ENCODE measurements at regions not wholly inside any gene's neighbourhood (a gene's known extent, or its start where the extent isn't known, plus 50 kb on each side); places are given as distances from the start of the nearest gene placed in this dataset.

- no peak for TF ChIP-seq POLR2A (IDR thresholded peaks at IDR 0.05; ENCODE audit: low read depth, low read length)
- FAIRE-seq (no peak), DNase-seq (ENCODE audit: insufficient read length, low spot score) (no peak)
These were observed 176.3 kb upstream of the BMPER start for GRCh38 chr7:33728873-33729551.

GRCh38 chr7:33729726-33730125 is 175.6 kb upstream of the BMPER start:
- no peak for FAIRE-seq
- DNase-seq (ENCODE audit: insufficient read length, low spot score), result no peak
- TF ChIP-seq POLR2A (IDR thresholded peaks at IDR 0.05; ENCODE audit: low read depth, low read length), result no peak

GRCh38 chr7:33730958-33731357 is 174.4 kb upstream of the BMPER start:
- FAIRE-seq (no peak), DNase-seq (ENCODE audit: insufficient read length, low spot score) (no peak)
- no peak for TF ChIP-seq POLR2A (IDR thresholded peaks at IDR 0.05; ENCODE audit: low read depth, low read length)

GRCh38 chr7:33731912-33732311 is 173.4 kb upstream of the BMPER start:
- FAIRE-seq (no peak), DNase-seq (ENCODE audit: insufficient read length, low spot score) (no peak)
- TF ChIP-seq POLR2A (IDR thresholded peaks at IDR 0.05; ENCODE audit: low read depth, low read length), result no peak

GRCh38 chr7:33732462-33732861 is 172.9 kb upstream of the BMPER start:
- TF ChIP-seq POLR2A (IDR thresholded peaks at IDR 0.05; ENCODE audit: low read depth, low read length), result no peak

GRCh38 chr7:33733870-33734650 is 171.3 kb upstream of the BMPER start:
- no peak for TF ChIP-seq POLR2A (IDR thresholded peaks at IDR 0.05; ENCODE audit: low read depth, low read length)
- FAIRE-seq (no peak), DNase-seq (ENCODE audit: insufficient read length, low spot score) (no peak)

More at GRCh38 chr7:33732462-33732861, 172.9 kb upstream of the BMPER start:
- FAIRE-seq (no peak), DNase-seq (ENCODE audit: insufficient read length, low spot score) (no peak)

GRCh38 chr7:33735403-33735802 is 169.9 kb upstream of the BMPER start:
- DNase-seq (ENCODE audit: insufficient read length, low spot score), result no peak
- no peak for FAIRE-seq

GRCh38 chr7:33736521-33737221 is 168.7 kb upstream of the BMPER start:
- no peak for DNase-seq (ENCODE audit: insufficient read length, low spot score)
- no peak for FAIRE-seq
- TF ChIP-seq POLR2A (IDR thresholded peaks at IDR 0.05; ENCODE audit: low read depth, low read length), result no peak

More at GRCh38 chr7:33735403-33735802, 169.9 kb upstream of the BMPER start:
- no peak for TF ChIP-seq POLR2A (IDR thresholded peaks at IDR 0.05; ENCODE audit: low read depth, low read length)

GRCh38 chr7:33738260-33738935 is 166.9 kb upstream of the BMPER start:
- DNase-seq (ENCODE audit: insufficient read length, low spot score) (no peak), FAIRE-seq (no peak)

GRCh38 chr7:33739286-33739685 is 166.1 kb upstream of the BMPER start:
- TF ChIP-seq POLR2A (IDR thresholded peaks at IDR 0.05; ENCODE audit: low read depth, low read length), result no peak
- DNase-seq (ENCODE audit: insufficient read length, low spot score) (no peak), FAIRE-seq (no peak)

More at GRCh38 chr7:33738260-33738935, 166.9 kb upstream of the BMPER start:
- TF ChIP-seq POLR2A (IDR thresholded peaks at IDR 0.05; ENCODE audit: low read depth, low read length), result no peak

- FAIRE-seq, result no peak
- no peak for TF ChIP-seq POLR2A (IDR thresholded peaks at IDR 0.05; ENCODE audit: low read depth, low read length)
These were observed 162.8 kb upstream of the BMPER start for GRCh38 chr7:33742521-33742920.

GRCh38 chr7:33742999-33743587 is 162.2 kb upstream of the BMPER start:
- DNase-seq (ENCODE audit: insufficient read length, low spot score) (no peak), FAIRE-seq (no peak)
- TF ChIP-seq POLR2A (IDR thresholded peaks at IDR 0.05; ENCODE audit: low read depth, low read length), result no peak

More at GRCh38 chr7:33742521-33742920, 162.8 kb upstream of the BMPER start:
- DNase-seq (ENCODE audit: insufficient read length, low spot score), result no peak

GRCh38 chr7:33743594-33743993 is 161.7 kb upstream of the BMPER start:
- no peak for TF ChIP-seq POLR2A (IDR thresholded peaks at IDR 0.05; ENCODE audit: low read depth, low read length)
- no peak for DNase-seq (ENCODE audit: insufficient read length, low spot score)
- no peak for FAIRE-seq

All from H54 (cell line).